Loucy (cell line): ENCODE measurements at regions not wholly inside any gene's neighbourhood (a gene's known extent, or its start where the extent isn't known, plus 50 kb on each side); places are given as distances from the start of the nearest gene placed in this dataset.

Experiments
- H2AFZ ChIP-seq: fragments of 200-600 bp; sonication (generic); 2 replicates; pipeline ENCODE4 v1.6.0; 2016; ENCODE audit warnings: antibody characterized with exemption, mild to moderate bottlenecking, low read length, moderate library complexity
- H3F3A ChIP-seq: fragments of 200-600 bp; 2 replicates; pipeline ENCODE4 v1.6.0; 2016; ENCODE audit warnings: antibody characterized with exemption, low read depth, mild to moderate bottlenecking
- H3K27me3 ChIP-seq: fragments of 200-600 bp; sonication (generic); 2 replicates; pipeline ENCODE4 v1.6.1; 2014; ENCODE audit warnings: low read length, mild to moderate bottlenecking; ENCODE audit not compliant: insufficient read depth, poor library complexity, severe bottlenecking
- H3K36me3 ChIP-seq: fragments of 200-600 bp; sonication (generic); 2 replicates; pipeline ENCODE4 v1.6.1; 2016; ENCODE audit warnings: low read length; ENCODE audit not compliant: insufficient read depth
- H3K4me1 ChIP-seq: fragments of 200-600 bp; sonication (generic); 2 replicates; pipeline ENCODE4 v1.5.1; 2014; ENCODE audit warnings: low read length, mild to moderate bottlenecking; ENCODE audit not compliant: insufficient read depth, poor library complexity, severe bottlenecking
- H3K4me2 ChIP-seq: fragments of 200-600 bp; sonication (generic); 2 replicates; pipeline ENCODE4 v1.6.0; 2014; ENCODE audit warnings: antibody characterized with exemption, low read length, low read depth, mild to moderate bottlenecking; ENCODE audit not compliant: poor library complexity, severe bottlenecking
- H3K4me3 ChIP-seq: fragments of 200-600 bp; sonication (generic); 2 replicates; pipeline ENCODE4 v1.5.1; 2014; ENCODE audit warnings: low read length, mild to moderate bottlenecking, mixed read lengths; ENCODE audit not compliant: poor library complexity, severe bottlenecking
- H3K79me2 ChIP-seq: fragments of 200-600 bp; sonication (generic); 2 replicates; pipeline ENCODE4 v1.6.1; 2014; ENCODE audit warnings: low read length; ENCODE audit not compliant: insufficient read depth
- H3K9ac ChIP-seq: fragments of 200-600 bp; sonication (generic); 2 replicates; pipeline ENCODE4 v1.6.0; 2014; ENCODE audit warnings: mild to moderate bottlenecking, low read depth, low read length, moderate library complexity; ENCODE audit not compliant: poor library complexity, severe bottlenecking
- H3K9me2 ChIP-seq: fragments of 200-600 bp; sonication (generic); replicated peaks from 2 replicates; pipeline ENCODE4 v1.6.1; 2016; ENCODE audit warnings: low read depth, low read length, mixed read lengths
- H3K9me3 ChIP-seq: fragments of 200-600 bp; sonication (generic); 2 replicates; pipeline ENCODE4 v1.6.1; 2014; ENCODE audit warnings: mild to moderate bottlenecking, antibody characterized with exemption, low read length, low read depth; ENCODE audit not compliant: insufficient read depth
- H4K20me1 ChIP-seq: fragments of 200-600 bp; sonication (generic); 2 replicates; pipeline ENCODE4 v1.6.0; 2014; ENCODE audit warnings: antibody characterized with exemption, low read length, mild to moderate bottlenecking; ENCODE audit not compliant: insufficient read depth, poor library complexity, severe bottlenecking
- EZH2phosphoT487 ChIP-seq: fragments of 200-600 bp; IDR thresholded peaks from 2 replicates; pipeline ENCODE4 v1.6.1; 2018; ENCODE audit warnings: antibody characterized with exemption, mild to moderate bottlenecking, moderate library complexity, borderline replicate concordance
- TF ChIP-seq, protein P1 (sequence below): fragments of 200-600 bp; sonication (generic); conservative IDR thresholded peaks from 2 replicates; pipeline ENCODE4 v1.5.1; 2014; ENCODE audit warnings: mild to moderate bottlenecking, antibody characterized with exemption, low read length

DNA sequence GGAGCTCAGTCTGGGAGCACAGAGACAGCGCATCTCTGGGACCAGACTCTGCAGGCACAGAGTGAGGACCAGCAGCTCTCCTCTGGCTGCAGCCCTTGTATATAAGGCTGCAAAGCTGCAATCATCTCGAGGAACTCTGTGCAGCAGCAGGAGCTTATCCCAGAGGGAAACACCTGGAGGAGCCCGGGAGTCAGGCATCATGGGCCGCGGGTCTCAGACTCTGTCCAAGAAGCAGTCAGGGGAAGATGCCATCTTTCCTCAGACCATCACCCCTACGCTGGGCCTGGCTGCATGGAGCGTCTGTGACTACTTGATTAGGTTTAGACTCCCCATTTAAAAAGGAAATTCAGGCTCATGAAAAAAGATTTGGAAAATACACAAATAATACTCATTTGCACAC is 122.0 kb downstream of the IRF8 start:
- no peaks in the 10 kb centered on the region for H3K4me1 ChIP-seq
- H3K4me3 ChIP-seq: no peak overlapping the region
- H3K9me2 ChIP-seq: no peaks in the 10 kb centered on the region
- no peaks in the 10 kb centered on the region for H3K36me3 ChIP-seq
- H3K9me3 ChIP-seq: peaks cover 12% of the 10 kb centered on the region; the same call in 1 of the 2 replicates
- H3K27me3 ChIP-seq: no peaks in the 10 kb centered on the region
- no peak overlapping the region for H2AFZ ChIP-seq
- H3K4me2 ChIP-seq: no peak overlapping the region
- no peak overlapping the region for H3K9ac ChIP-seq
- H3F3A ChIP-seq: no peaks in the 10 kb centered on the region
- H3K79me2 ChIP-seq: no peaks in the 10 kb centered on the region
- TF ChIP-seq EZH2phosphoT487: no peak
- TF ChIP-seq, protein P1, sequence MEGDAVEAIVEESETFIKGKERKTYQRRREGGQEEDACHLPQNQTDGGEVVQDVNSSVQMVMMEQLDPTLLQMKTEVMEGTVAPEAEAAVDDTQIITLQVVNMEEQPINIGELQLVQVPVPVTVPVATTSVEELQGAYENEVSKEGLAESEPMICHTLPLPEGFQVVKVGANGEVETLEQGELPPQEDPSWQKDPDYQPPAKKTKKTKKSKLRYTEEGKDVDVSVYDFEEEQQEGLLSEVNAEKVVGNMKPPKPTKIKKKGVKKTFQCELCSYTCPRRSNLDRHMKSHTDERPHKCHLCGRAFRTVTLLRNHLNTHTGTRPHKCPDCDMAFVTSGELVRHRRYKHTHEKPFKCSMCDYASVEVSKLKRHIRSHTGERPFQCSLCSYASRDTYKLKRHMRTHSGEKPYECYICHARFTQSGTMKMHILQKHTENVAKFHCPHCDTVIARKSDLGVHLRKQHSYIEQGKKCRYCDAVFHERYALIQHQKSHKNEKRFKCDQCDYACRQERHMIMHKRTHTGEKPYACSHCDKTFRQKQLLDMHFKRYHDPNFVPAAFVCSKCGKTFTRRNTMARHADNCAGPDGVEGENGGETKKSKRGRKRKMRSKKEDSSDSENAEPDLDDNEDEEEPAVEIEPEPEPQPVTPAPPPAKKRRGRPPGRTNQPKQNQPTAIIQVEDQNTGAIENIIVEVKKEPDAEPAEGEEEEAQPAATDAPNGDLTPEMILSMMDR: no peak
- no peaks in the 10 kb centered on the region for H4K20me1 ChIP-seq

DNA sequence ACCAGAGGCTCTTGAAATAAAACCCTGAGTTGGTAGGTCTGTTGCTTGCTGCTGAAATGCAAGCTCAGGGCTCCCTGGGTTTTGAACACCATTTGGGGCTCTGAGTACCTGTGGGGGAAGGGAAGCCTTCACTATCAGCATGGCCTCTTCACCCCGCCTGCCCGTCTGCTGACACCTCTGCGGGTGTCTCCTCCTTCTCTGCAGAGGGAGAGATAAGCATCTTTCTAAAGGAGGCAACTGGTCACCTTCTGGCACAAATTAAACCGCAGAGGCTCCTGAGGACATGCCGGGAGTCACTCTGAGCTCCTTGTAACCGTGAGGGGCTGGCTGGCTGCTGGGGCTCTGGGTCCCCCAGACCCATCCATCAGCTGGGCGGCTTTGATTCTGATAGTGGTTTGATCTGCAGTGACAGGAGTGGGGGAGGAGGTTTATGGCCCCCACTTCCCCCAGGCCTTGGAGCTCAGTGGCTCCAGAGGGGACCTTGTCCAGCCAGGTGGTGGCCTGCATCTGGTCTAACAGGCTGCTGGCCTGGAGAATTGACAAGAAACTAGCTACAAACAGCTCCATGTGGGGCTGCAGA is 123.5 kb downstream of the IRF8 start:
- H3K36me3 ChIP-seq: no peaks in the 10 kb centered on the region
- no peaks in the 10 kb centered on the region for H4K20me1 ChIP-seq
- no peaks in the 10 kb centered on the region for H3K27me3 ChIP-seq

DNA sequence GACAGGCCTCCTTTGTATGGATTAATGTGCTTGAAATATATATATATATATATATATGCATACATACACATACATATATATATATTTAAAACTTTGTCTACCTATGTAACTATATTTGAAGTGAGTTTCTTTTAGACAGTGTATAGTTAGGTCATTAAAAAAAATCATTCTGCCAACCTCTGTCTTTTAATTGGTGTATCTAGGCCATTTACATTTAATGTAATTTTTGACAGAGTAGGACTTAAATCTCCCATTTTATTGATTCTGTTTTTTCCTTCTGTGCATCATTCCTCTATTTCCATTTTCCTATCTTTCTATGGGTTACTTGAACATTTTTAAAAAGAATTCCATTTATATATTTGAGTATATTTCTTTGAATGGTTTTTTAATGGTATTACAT is 125.2 kb downstream of the IRF8 start:
- Histone ChIP-seq H3K79me2 (no peaks in the 10 kb centered on the region), H3K27me3 (no peaks in the 10 kb centered on the region), H3K36me3 (no peaks in the 10 kb centered on the region)

More for the DNA sequence above, 123.5 kb downstream of the IRF8 start:
- TF ChIP-seq EZH2phosphoT487: no peak
- TF ChIP-seq, protein P1: no peak
- Histone ChIP-seq H3K9me3 (peaks cover 12% of the 10 kb centered on the region; the same call in 1 of the 2 replicates), H3K9me2 (no peaks in the 10 kb centered on the region), H3F3A (no peaks in the 10 kb centered on the region), H3K4me2 (no peak overlapping the region), H3K4me3 (no peak overlapping the region), H2AFZ (no peak overlapping the region), H3K79me2 (no peaks in the 10 kb centered on the region), H3K4me1 (no peaks in the 10 kb centered on the region), H3K9ac (no peak overlapping the region)

More for the DNA sequence above, 125.2 kb downstream of the IRF8 start:
- Histone ChIP-seq H3K9ac (no peak overlapping the region), H3F3A (no peaks in the 10 kb centered on the region), H2AFZ (no peak overlapping the region), H3K4me3 (no peak overlapping the region), H3K4me1 (no peaks in the 10 kb centered on the region), H4K20me1 (no peaks in the 10 kb centered on the region), H3K4me2 (no peak overlapping the region), H3K9me3 (peaks cover 12% of the 10 kb centered on the region; the same call in 1 of the 2 replicates), H3K9me2 (no peaks in the 10 kb centered on the region)
- no peak for TF ChIP-seq EZH2phosphoT487
- TF ChIP-seq, protein P1: no peak
